OCI-LY1 (cell line): ENCODE measurements at regions not wholly inside any gene's neighbourhood (a gene's known extent, or its start where the extent isn't known, plus 50 kb on each side); places are given as distances from the start of the nearest gene placed in this dataset.

Experiments
- H2AFZ ChIP-seq: fragments of 200-600 bp; sonication (generic), shearing (Covaris generic); 2 replicates; pipeline ENCODE4 v1.6.0; 2014; ENCODE audit warnings: antibody characterized with exemption, mild to moderate bottlenecking, low read length
- H3F3A ChIP-seq: fragments of 200-600 bp; sonication (generic), shearing (Covaris generic); 2 replicates; pipeline ENCODE4 v1.6.0; 2014; ENCODE audit warnings: mild to moderate bottlenecking, antibody characterized with exemption, low read length, moderate library complexity; ENCODE audit not compliant: insufficient read depth
- H3K27ac ChIP-seq: fragments of 200-600 bp; sonication (generic); 2 replicates; pipeline ENCODE4 v1.5.1; 2014; ENCODE audit warnings: low read length, mixed run types, mild to moderate bottlenecking, low read depth; ENCODE audit not compliant: poor library complexity, severe bottlenecking
- H3K27me3 ChIP-seq: fragments of 200-600 bp; sonication (generic); 2 replicates; pipeline ENCODE4 v1.6.0; 2014; ENCODE audit warnings: antibody characterized with exemption, mild to moderate bottlenecking, low read length, moderate library complexity; ENCODE audit not compliant: insufficient read depth
- H3K36me3 ChIP-seq: fragments of 200-600 bp; sonication (generic); 2 replicates; pipeline ENCODE4 v1.6.1; 2014; ENCODE audit warnings: mild to moderate bottlenecking, antibody characterized with exemption, low read length, moderate library complexity, mixed read lengths; ENCODE audit not compliant: insufficient read depth
- H3K4me1 ChIP-seq: fragments of 200-600 bp; sonication (generic); 2 replicates; pipeline ENCODE4 v1.5.1; 2014; ENCODE audit warnings: mild to moderate bottlenecking, low read length, moderate library complexity; ENCODE audit not compliant: insufficient read depth, severe bottlenecking
- H3K4me2 ChIP-seq: fragments of 200-600 bp; sonication (generic), shearing (Covaris generic); 2 replicates; pipeline ENCODE4 v1.6.1; 2014; ENCODE audit warnings: low read length
- H3K4me3 ChIP-seq: fragments of 200-600 bp; sonication (generic); 2 replicates; pipeline ENCODE4 v1.5.1; 2014; ENCODE audit warnings: low read length, low read depth, mild to moderate bottlenecking, mixed read lengths; ENCODE audit not compliant: poor library complexity, severe bottlenecking
- H3K79me2 ChIP-seq: fragments of 200-600 bp; shearing (Covaris generic); 2 replicates; pipeline ENCODE4 v1.6.1; 2016; ENCODE audit warnings: mixed run types, low read length, mixed read lengths; ENCODE audit not compliant: insufficient read depth
- H3K9ac ChIP-seq: fragments of 200-600 bp; sonication (generic), shearing (Covaris generic); 2 replicates; pipeline ENCODE4 v1.6.1; 2014; ENCODE audit warnings: mild to moderate bottlenecking, low read length, mixed read lengths
- H3K9me2 ChIP-seq: fragments of 200-600 bp; sonication (generic), shearing (Covaris generic); 2 replicates; pipeline ENCODE4 v1.6.1; 2014; ENCODE audit warnings: low read depth, mild to moderate bottlenecking, low read length, mixed read lengths
- H3K9me3 ChIP-seq: fragments of 200-600 bp; shearing (Covaris generic); 2 replicates; pipeline ENCODE4 v1.6.1; 2014; ENCODE audit warnings: low read length, mixed read lengths
- H4K20me1 ChIP-seq: fragments of 200-600 bp; sonication (generic), shearing (Covaris generic); 2 replicates; pipeline ENCODE4 v1.6.0; 2016; ENCODE audit warnings: mild to moderate bottlenecking, low read length; ENCODE audit not compliant: insufficient read depth
- EZH2 ChIP-seq: fragments of 200-600 bp; sonication (generic), shearing (Covaris generic); IDR thresholded peaks from 2 replicates; pipeline ENCODE4 v1.8.0; 2017; ENCODE audit warnings: borderline replicate concordance, mixed run types, mild to moderate bottlenecking, antibody characterized with exemption, low read length, moderate library complexity, mixed read lengths
- TF ChIP-seq, protein P1 (sequence below): fragments of 200-600 bp; sonication (generic), shearing (Covaris generic); IDR thresholded peaks from 2 replicates; pipeline ENCODE4 v1.5.1; 2017; ENCODE audit warnings: mild to moderate bottlenecking, antibody characterized with exemption, low read length, moderate library complexity, mixed read lengths

DNA sequence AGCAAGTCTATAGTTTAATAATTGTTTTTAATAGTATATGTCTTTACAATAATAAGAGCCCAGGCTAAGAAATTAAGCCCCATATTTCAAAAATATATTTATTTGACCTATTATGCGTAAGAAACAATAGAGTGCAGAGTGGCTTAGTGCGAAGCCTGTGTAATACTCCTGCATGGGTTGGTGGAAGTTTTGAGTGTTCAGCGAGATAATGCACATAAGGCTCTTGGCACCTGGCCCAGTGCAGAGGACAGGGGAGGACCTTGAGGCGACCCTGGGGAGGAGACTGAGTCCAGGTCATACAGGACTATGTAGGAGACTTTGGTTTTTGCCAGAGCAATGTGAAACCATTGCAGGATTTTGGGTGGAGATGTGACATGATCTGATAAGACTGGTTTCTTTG lies 132.4 kb upstream of the ST6GAL2 start:
- Histone ChIP-seq H4K20me1 (no peaks in the 10 kb centered on the region), H3K9ac (no peak overlapping the region), H3K9me3 (no peaks in the 10 kb centered on the region), H2AFZ (no peak overlapping the region), H3K4me2 (no peak overlapping the region), H3K9me2 (no peaks in the 10 kb centered on the region), H3K27ac (no peak overlapping the region), H3K36me3 (no peaks in the 10 kb centered on the region), H3K27me3 (0 out of 2 replicates have a peak, but pooled peaks cover 1% of the 10 kb centered on the region), H3K79me2 (no peaks in the 10 kb centered on the region), H3K4me1 (no peaks in the 10 kb centered on the region), H3K4me3 (no peak overlapping the region), H3F3A (no peaks in the 10 kb centered on the region)
- TF ChIP-seq EZH2 = no peak
- TF ChIP-seq, protein P1, sequence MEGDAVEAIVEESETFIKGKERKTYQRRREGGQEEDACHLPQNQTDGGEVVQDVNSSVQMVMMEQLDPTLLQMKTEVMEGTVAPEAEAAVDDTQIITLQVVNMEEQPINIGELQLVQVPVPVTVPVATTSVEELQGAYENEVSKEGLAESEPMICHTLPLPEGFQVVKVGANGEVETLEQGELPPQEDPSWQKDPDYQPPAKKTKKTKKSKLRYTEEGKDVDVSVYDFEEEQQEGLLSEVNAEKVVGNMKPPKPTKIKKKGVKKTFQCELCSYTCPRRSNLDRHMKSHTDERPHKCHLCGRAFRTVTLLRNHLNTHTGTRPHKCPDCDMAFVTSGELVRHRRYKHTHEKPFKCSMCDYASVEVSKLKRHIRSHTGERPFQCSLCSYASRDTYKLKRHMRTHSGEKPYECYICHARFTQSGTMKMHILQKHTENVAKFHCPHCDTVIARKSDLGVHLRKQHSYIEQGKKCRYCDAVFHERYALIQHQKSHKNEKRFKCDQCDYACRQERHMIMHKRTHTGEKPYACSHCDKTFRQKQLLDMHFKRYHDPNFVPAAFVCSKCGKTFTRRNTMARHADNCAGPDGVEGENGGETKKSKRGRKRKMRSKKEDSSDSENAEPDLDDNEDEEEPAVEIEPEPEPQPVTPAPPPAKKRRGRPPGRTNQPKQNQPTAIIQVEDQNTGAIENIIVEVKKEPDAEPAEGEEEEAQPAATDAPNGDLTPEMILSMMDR = no peak

DNA sequence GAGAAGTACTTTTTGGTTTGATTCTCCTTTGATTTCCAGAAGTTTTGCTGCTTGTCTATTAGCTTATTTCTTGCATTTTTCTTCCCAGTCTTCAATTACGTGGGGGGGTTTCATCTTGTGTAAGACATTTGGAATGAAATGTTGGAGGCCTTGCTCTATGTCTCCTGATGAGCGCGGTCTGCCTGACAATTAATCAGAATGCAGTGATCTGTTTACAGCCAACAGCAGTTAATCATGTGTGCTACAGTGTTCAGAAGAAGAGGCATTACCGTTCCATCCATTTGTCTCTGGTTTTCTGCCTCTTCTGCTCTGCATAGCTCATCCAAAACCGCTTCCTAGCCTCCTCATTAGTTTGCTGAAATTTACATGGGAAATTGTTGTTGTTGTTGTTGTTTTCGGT lies 134.4 kb upstream of the ST6GAL2 start:
- Histone ChIP-seq H3K9me3 (no peaks in the 10 kb centered on the region), H2AFZ (no peak overlapping the region), H3K4me1 (no peaks in the 10 kb centered on the region), H3K4me3 (no peak overlapping the region), H3K27ac (no peak overlapping the region), H3K4me2 (no peak overlapping the region), H4K20me1 (no peaks in the 10 kb centered on the region), H3K9me2 (no peaks in the 10 kb centered on the region), H3K9ac (no peak overlapping the region), H3K36me3 (no peaks in the 10 kb centered on the region), H3F3A (no peaks in the 10 kb centered on the region), H3K27me3 (no peaks in the 10 kb centered on the region), H3K79me2 (no peaks in the 10 kb centered on the region)
- TF ChIP-seq EZH2 = no peak
- TF ChIP-seq, protein P1 = no peak

DNA sequence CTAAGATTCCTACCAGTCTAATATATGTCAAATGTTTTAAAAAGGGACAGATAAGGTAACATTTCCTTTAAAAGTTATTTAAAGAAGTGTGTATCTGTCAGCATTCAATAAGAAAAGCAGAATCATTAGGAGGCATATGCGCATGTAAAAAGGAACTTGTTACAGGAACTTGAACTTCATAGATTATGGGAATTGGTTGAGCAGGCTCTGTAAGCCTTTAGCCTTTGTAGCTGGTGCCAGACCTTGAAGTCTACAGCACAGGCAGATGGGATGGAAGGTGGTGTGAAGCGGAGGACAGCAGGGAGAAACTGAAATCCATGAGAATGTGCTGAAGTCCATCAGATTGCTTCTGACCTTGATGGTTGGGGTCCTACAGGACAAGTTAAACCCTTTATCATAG lies 138.3 kb upstream of the ST6GAL2 start:
- no peak overlapping the region for H2AFZ ChIP-seq
- no peaks in the 10 kb centered on the region for H3K9me3 ChIP-seq
- no peak overlapping the region for H3K4me2 ChIP-seq
- H3F3A ChIP-seq = no peaks in the 10 kb centered on the region
- H3K9me2 ChIP-seq = no peaks in the 10 kb centered on the region
- no peak overlapping the region for H3K27ac ChIP-seq
- no peaks in the 10 kb centered on the region for H3K27me3 ChIP-seq
- H3K4me1 ChIP-seq = no peaks in the 10 kb centered on the region
- H3K4me3 ChIP-seq = no peak overlapping the region
- no peak for TF ChIP-seq EZH2
- TF ChIP-seq, protein P1 = no peak
- H3K9ac ChIP-seq = no peak overlapping the region
- H3K79me2 ChIP-seq = no peaks in the 10 kb centered on the region
- no peaks in the 10 kb centered on the region for H3K36me3 ChIP-seq
- no peaks in the 10 kb centered on the region for H4K20me1 ChIP-seq
